ENCODE measurements at regions not wholly inside any gene's neighbourhood (a gene's known extent, or its start where the extent isn't known, plus 50 kb on each side); places are given as distances from the start of the nearest gene placed in this dataset.

DNA sequence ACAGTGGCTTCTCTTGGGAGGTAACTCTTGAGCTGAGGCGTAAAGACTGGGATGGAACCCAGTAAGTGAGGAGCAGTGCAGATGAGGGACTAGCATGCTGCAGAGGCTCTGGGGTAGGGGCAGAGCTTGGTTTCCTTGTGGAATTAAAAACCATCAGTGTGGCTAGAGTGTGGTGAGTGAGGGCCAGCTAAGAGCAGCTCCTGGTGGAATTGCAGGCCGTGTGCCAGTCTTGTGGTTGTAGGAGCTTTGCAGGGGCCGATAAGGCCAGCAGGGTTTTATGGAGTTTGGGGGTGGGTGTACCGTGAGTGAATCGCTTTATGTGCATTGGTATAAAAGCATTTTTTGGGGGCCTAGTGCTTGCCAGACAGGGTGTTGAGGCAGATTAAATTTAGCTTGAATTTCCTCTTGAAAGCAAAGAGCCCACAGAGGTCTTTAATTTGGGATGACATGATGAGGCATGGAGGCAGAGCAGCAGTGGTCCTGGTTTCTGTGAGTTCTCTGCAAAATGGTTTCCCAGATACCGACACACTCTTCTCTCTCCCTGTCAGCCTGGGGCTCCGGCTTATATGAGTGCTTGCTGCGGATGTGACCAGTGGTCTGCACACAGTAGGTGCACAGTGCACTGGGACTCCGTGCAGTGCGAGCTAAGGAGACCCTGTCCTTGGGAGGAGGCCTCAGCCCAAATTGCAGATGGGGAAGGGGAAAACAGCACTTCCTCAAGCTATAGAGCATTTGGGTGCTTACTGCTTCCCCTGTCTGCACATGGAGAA is 176.4 kb upstream of the PITX1 start:
- TF ChIP-seq, protein P1, sequence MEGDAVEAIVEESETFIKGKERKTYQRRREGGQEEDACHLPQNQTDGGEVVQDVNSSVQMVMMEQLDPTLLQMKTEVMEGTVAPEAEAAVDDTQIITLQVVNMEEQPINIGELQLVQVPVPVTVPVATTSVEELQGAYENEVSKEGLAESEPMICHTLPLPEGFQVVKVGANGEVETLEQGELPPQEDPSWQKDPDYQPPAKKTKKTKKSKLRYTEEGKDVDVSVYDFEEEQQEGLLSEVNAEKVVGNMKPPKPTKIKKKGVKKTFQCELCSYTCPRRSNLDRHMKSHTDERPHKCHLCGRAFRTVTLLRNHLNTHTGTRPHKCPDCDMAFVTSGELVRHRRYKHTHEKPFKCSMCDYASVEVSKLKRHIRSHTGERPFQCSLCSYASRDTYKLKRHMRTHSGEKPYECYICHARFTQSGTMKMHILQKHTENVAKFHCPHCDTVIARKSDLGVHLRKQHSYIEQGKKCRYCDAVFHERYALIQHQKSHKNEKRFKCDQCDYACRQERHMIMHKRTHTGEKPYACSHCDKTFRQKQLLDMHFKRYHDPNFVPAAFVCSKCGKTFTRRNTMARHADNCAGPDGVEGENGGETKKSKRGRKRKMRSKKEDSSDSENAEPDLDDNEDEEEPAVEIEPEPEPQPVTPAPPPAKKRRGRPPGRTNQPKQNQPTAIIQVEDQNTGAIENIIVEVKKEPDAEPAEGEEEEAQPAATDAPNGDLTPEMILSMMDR (conservative IDR thresholded peaks at IDR 0.05; ENCODE audit: low read depth, low read length) = no peak
- no peak for TF ChIP-seq EZH2 (IDR thresholded peaks at IDR 0.05; ENCODE audit: borderline replicate concordance, low read depth, low read length, poor library complexity, severe bottlenecking)
